Uterus (tissue), 3 donors: ENCODE measurements at regions not wholly inside any gene's neighbourhood (a gene's known extent, or its start where the extent isn't known, plus 50 kb on each side); places are given as distances from the start of the nearest gene placed in this dataset.

Experiments used
- DNase-seq, 2 donors: peaks; one replicate each; pipeline ENCODE4 v3.0.0-alpha.2; 2019 to 2020
- H3K27ac ChIP-seq, 2 donors: fragments of 200-600 bp; sonication (generic); 1 replicate in 1 of 2; 2 replicates in 1 of 2; pipeline ENCODE4 v1.5.1; 2016 to 2018
- H3K27me3 ChIP-seq, 2 donors: fragments of 200-600 bp; sonication (generic); one replicate each; pipeline ENCODE4 v1.5.1; 2018 to 2019; ENCODE audit warnings: control low read depth in 1 of 2
- H3K36me3 ChIP-seq, 2 donors: fragments of 200-600 bp; sonication (generic); one replicate each; pipeline ENCODE4 v1.5.1; 2019; ENCODE audit warnings: control low read depth in 1 of 2
- H3K4me1 ChIP-seq, 2 donors: fragments of 200-600 bp; sonication (generic); one replicate each; pipeline ENCODE4 v1.5.1; 2018 to 2019; ENCODE audit warnings: control low read depth in 1 of 2
- H3K4me3 ChIP-seq, 2 donors: fragments of 200-600 bp; sonication (generic); 1 replicate in 1 of 2; 2 replicates in 1 of 2; pipeline ENCODE4 v1.5.1; 2018 to 2019; ENCODE audit warnings: mild to moderate bottlenecking in 1 of 2
- H3K9me3 ChIP-seq, 2 donors: fragments of 200-600 bp; sonication (generic); one replicate each; pipeline ENCODE4 v1.5.1; 2019; ENCODE audit warnings: control low read depth in 1 of 2
- CTCF ChIP-seq, 4 experiments: fragments of 200-600 bp in 2 of 4; fragments of 450-650 bp in 2 of 4; sonication (generic) in 2 of 4; IDR thresholded peaks; one replicate each; pipeline ENCODE4 v1.5.1; 2016 to 2019; ENCODE audit warnings: antibody characterized with exemption in 4 of 4, mild to moderate bottlenecking in 2 of 4, moderate library complexity in 1 of 4
- POLR2A ChIP-seq, 2 donors: fragments of 450-650 bp; IDR thresholded peaks; one replicate each; pipeline ENCODE4 v1.6.1; 2016; ENCODE audit warnings: antibody characterized with exemption in 2 of 2, mild to moderate bottlenecking in 1 of 2, moderate library complexity in 1 of 2
- intact Hi-C: fragments of 100-400 bp; cut with DNase I; formaldehyde crosslinking; loops from one replicate; pipeline ENCODE4 v1.15.1; 2023; ENCODE audit warnings: low total_unique reads
- donor health status: DM: yes; HTN: yes; CAD: no.

GRCh38 chr22:27634043-27634740, 167.4 kb downstream of the MN1 start:
- no peak for DNase-seq
- no peak for TF ChIP-seq CTCF (IDR thresholded peaks at IDR 0.05)
- no peak for TF ChIP-seq POLR2A (IDR thresholded peaks at IDR 0.05)
- intact Hi-C loops, result no loop called here

GRCh38 chr22:27635435-27635834, 166.1 kb downstream of the MN1 start:
- H3K9me3 ChIP-seq, result no peaks in the 10 kb centered on the region
- TF ChIP-seq CTCF (IDR thresholded peaks at IDR 0.05) (no peak), POLR2A (IDR thresholded peaks at IDR 0.05) (no peak)
- DNase-seq, result no peak
- intact Hi-C loops, result no loop called here
- H3K4me3 ChIP-seq, result no peak overlapping the region
- no peak overlapping the region for H3K27ac ChIP-seq
- H3K36me3 ChIP-seq, result no peaks in the 10 kb centered on the region
- H3K27me3 ChIP-seq, result no peaks in the 10 kb centered on the region
- H3K4me1 ChIP-seq, result no peaks in the 10 kb centered on the region

More at GRCh38 chr22:27634043-27634740, 167.4 kb downstream of the MN1 start:
- H3K9me3 ChIP-seq, result no peaks in the 10 kb centered on the region
- no peak overlapping the region for H3K27ac ChIP-seq
- no peaks in the 10 kb centered on the region for H3K27me3 ChIP-seq
- H3K36me3 ChIP-seq, result no peaks in the 10 kb centered on the region
- no peaks in the 10 kb centered on the region for H3K4me1 ChIP-seq
- no peak overlapping the region for H3K4me3 ChIP-seq

- H3K4me3 ChIP-seq, result no peak overlapping the region
- no peaks in the 10 kb centered on the region for H3K27me3 ChIP-seq
- intact Hi-C loops, result no loop called here
- H3K27ac ChIP-seq, result no peak overlapping the region
- TF ChIP-seq POLR2A (IDR thresholded peaks at IDR 0.05) (no peak), CTCF (IDR thresholded peaks at IDR 0.05) (no peak)
- H3K9me3 ChIP-seq, result no peaks in the 10 kb centered on the region
- no peaks in the 10 kb centered on the region for H3K4me1 ChIP-seq
- no peak for DNase-seq
- no peaks in the 10 kb centered on the region for H3K36me3 ChIP-seq
These were observed 165.7 kb downstream of the MN1 start for GRCh38 chr22:27635852-27636251.

- Histone ChIP-seq H3K27me3 (no peaks in the 10 kb centered on the region), H3K9me3 (no peaks in the 10 kb centered on the region), H3K36me3 (no peaks in the 10 kb centered on the region), H3K27ac (no peak overlapping the region), H3K4me1 (no peaks in the 10 kb centered on the region), H3K4me3 (no peak overlapping the region)
- no peak for DNase-seq
- TF ChIP-seq POLR2A (IDR thresholded peaks at IDR 0.05), result no peak
- TF ChIP-seq CTCF (IDR thresholded peaks at IDR 0.05), result no peak
- intact Hi-C loops, result no loop called here
These were observed 164.6 kb downstream of the MN1 start for GRCh38 chr22:27636716-27637508.

- intact Hi-C loops, result no loop called here
- no peaks in the 10 kb centered on the region for H3K9me3 ChIP-seq
- no peaks in the 10 kb centered on the region for H3K36me3 ChIP-seq
- H3K4me3 ChIP-seq, result no peak overlapping the region
- H3K4me1 ChIP-seq, result no peaks in the 10 kb centered on the region
- DNase-seq, result no peak
- H3K27me3 ChIP-seq, result no peaks in the 10 kb centered on the region
- no peak overlapping the region for H3K27ac ChIP-seq
- TF ChIP-seq CTCF (IDR thresholded peaks at IDR 0.05) (no peak), POLR2A (IDR thresholded peaks at IDR 0.05) (no peak)
These were observed 164.0 kb downstream of the MN1 start for GRCh38 chr22:27637604-27638003.
